GM06990 (cell line): ENCODE measurements at regions not wholly inside any gene's neighbourhood (a gene's known extent, or its start where the extent isn't known, plus 50 kb on each side); places are given as distances from the start of the nearest gene placed in this dataset.
"Not testable (repeated sequence)": the region's sequence is repeated elsewhere in the genome, so short reads cannot be mapped to it uniquely, and the experiment has no call there.

Experiments
- DNase-seq: peaks from one replicate; pipeline ENCODE4 v3.0.0-alpha.2; 2011; ENCODE audit not compliant: insufficient read length; ENCODE audit errors: extremely low read depth
- H3K27me3 ChIP-seq: replicated peaks from 2 replicates; pipeline ENCODE4 v1.6.0; 2011; ENCODE audit warnings: low read length; ENCODE audit not compliant: control insufficient read depth, insufficient read depth
- H3K36me3 ChIP-seq: 2 replicates; pipeline ENCODE4 v1.5.1; 2011; ENCODE audit warnings: low read length; ENCODE audit not compliant: control insufficient read depth, insufficient read depth
- H3K4me3 ChIP-seq: replicated peaks from 2 replicates; pipeline ENCODE4 v1.5.1; 2011; ENCODE audit warnings: low read depth, mild to moderate bottlenecking, control low read depth, low read length
- TF ChIP-seq, protein P1 (sequence below): IDR thresholded peaks from 2 replicates; pipeline ENCODE4 v1.5.1; 2011; ENCODE audit warnings: low read length, control low read depth, mild to moderate bottlenecking, inconsistent platforms; ENCODE audit not compliant: insufficient read depth, poor library complexity, severe bottlenecking

DNA sequence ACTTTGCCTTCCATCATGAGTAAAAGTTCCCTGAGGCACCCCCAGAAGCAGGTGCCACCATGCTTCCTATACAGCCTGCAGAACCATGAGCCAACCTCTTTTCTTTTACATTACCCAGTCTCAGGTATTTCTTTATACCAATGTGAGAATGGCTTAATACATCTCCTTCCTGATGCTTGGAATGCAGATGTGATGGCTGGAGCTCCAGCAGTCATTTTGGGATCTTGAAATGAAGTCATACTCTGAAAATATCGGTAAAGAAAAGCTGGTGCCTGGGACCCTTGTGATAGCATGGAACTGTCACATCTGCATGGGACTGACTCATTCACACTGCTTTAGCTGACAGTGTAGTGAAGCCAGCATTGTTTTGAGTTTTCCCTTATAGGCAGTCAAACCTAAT lies 634.5 kb upstream of the NRP1 start:
- Histone ChIP-seq H3K4me3 (no peak overlapping the region), H3K27me3 (no peaks in the 10 kb centered on the region), H3K36me3 (no peaks in the 10 kb centered on the region)
- TF ChIP-seq, protein P1, sequence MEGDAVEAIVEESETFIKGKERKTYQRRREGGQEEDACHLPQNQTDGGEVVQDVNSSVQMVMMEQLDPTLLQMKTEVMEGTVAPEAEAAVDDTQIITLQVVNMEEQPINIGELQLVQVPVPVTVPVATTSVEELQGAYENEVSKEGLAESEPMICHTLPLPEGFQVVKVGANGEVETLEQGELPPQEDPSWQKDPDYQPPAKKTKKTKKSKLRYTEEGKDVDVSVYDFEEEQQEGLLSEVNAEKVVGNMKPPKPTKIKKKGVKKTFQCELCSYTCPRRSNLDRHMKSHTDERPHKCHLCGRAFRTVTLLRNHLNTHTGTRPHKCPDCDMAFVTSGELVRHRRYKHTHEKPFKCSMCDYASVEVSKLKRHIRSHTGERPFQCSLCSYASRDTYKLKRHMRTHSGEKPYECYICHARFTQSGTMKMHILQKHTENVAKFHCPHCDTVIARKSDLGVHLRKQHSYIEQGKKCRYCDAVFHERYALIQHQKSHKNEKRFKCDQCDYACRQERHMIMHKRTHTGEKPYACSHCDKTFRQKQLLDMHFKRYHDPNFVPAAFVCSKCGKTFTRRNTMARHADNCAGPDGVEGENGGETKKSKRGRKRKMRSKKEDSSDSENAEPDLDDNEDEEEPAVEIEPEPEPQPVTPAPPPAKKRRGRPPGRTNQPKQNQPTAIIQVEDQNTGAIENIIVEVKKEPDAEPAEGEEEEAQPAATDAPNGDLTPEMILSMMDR, result no peak
- DNase-seq, result no peak

DNA sequence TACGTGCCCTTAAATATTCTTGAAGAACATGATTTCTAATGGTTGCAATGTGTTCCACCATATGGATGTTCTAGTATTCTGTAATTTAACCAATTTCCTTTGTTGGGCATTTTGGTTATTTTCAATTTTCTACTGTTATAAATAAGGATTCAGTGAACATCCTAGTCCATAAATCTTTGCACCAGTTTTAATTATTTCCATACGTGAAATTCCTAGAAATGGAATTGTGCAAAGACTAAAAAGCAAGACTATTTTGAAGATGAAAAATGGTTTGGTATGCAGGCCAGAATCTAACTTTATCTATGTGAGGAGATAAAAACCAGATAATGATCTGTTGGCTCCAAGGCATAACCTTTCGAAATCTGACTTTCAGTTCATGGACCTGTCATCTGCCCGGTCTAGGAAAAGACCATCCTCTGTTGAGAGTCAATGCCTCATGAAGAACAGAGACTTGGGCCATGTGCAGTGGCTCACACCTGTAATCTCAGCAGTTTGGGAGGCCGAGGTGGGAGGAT lies 633.2 kb upstream of the NRP1 start:
- DNase-seq, result no peak
- H3K27me3 ChIP-seq, result no peaks in the 10 kb centered on the region
- no peak overlapping the region for H3K4me3 ChIP-seq
- TF ChIP-seq, protein P1, result no peak
- H3K36me3 ChIP-seq, result no peaks in the 10 kb centered on the region

DNA sequence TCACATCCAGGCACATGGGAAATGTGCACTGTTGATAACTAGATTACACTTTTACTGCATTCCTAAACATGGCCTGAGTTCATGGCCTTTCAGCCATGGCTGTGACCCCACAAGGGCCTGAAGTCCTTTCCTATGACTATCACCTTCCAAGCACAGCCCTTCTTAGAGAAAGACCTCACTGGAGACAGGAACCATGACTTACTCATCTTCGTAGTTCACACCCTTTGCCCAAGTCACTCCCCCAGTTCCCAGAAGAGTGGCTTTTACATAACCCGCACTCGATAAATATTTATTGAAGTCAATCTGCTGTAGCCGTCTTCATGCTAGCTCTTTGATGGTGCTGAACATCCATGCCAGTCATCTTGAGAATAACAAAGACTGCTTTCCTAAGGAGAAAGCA lies 632.5 kb upstream of the NRP1 start:
- Histone ChIP-seq H3K27me3 (no peaks in the 10 kb centered on the region), H3K4me3 (no peak overlapping the region), H3K36me3 (no peaks in the 10 kb centered on the region)
- TF ChIP-seq, protein P1, result no peak
- no peak for DNase-seq

DNA sequence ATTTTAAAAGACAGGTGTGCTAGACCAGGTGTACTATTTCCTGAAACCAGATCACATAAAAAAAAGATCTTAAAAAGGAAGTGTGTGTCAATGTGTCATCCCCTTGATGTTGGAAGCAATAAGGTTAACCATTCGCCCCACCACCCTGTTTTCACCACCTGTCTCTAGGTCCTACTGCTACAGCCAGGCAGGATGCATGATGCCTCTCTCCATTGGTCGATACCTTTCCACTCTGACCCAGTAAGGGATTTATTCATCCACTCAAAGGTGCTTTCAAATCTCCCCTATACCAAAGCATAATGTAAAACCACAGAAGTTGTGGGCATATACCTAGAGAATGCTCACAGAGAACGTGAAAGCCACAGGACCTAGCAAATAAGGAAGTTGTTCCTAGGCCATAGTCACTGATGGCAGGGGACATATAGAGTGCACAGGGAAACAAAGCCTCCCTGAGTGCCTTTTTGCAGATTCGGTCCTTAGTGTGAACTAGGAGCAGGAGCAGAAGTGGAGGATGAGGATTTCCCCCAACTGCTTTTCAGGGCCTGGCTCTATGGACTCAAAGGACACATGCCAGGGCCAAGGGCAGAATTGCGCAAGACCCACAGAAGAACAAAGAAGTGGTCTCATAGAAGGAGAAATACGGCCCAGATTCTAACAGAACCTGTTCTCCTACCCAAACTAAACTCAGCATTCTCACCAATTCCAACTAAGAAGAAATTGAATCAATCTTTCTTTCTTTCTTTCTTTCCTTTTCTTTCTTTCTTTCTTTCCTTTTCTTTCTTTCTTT lies 631.5 kb upstream of the NRP1 start:
- TF ChIP-seq, protein P1, result no peak

DNA sequence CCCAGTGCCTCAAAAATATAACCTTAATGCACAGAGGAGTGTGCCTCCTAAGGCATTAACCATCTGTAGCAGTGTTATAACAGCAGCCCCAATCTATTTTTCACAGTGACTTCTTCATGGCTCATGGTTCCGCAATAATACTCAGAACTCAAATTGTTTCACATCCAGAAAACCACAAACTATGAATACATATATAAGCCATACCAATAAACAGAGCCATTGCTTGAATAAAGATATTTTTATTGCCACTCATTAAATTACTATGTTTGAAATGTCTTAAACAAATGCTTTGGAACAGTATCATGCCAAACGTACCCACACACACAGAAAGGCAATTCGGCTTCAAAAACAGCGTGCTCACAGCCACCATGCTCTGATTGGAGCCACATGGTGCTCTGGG lies 629.3 kb upstream of the NRP1 start:
- Histone ChIP-seq H3K36me3 (no peaks in the 10 kb centered on the region), H3K4me3 (no peak overlapping the region), H3K27me3 (no peaks in the 10 kb centered on the region)
- DNase-seq, result no peak
- TF ChIP-seq, protein P1, result no peak

More for the DNA sequence above, 631.5 kb upstream of the NRP1 start:
- Histone ChIP-seq H3K27me3 (no peaks in the 10 kb centered on the region), H3K4me3 (no peak overlapping the region), H3K36me3 (no peaks in the 10 kb centered on the region)
- DNase-seq, result no peak

DNA sequence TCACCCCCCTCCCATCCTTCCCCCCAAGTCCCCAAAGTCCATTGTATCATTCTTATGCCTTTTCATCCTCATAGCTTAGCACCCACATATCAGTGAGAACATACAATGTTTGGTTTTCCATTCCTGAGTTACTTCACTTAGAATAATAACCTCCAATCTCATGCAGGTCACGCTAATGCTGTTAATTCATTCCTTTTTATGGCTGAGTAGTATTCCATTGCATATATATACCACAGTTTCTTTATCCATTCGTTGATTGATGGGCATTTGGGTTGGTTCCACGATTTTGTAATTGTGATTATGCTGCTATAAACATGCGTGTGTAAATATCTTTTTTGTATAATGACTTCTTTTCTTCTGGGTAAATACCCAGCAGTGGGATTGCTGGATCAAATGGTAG lies 621.9 kb upstream of the NRP1 start:
- H3K4me3 ChIP-seq, DNase-seq, H3K36me3 ChIP-seq, H3K27me3 ChIP-seq: not testable (repeated sequence)
